GM21390 (cell line): ENCODE measurements at regions not wholly inside any gene's neighbourhood (a gene's known extent, or its start where the extent isn't known, plus 50 kb on each side); places are given as distances from the start of the nearest gene placed in this dataset.
"Not testable (repeated sequence)": the region's sequence is repeated elsewhere in the genome, so short reads cannot be mapped to it uniquely, and the experiment has no call there.

ENCODE experiments used
- ATAC-seq: cut with Tn5 transposase; IDR thresholded peaks from one replicate; pipeline ENCODE4 v1.9.1; 2021; ENCODE audit not compliant: unreplicated experiment

- ATAC-seq = no peak
These were observed 1154.5 kb upstream of the CHAC2 start for GRCh38 chr2:52613064-52613463.

DNA sequence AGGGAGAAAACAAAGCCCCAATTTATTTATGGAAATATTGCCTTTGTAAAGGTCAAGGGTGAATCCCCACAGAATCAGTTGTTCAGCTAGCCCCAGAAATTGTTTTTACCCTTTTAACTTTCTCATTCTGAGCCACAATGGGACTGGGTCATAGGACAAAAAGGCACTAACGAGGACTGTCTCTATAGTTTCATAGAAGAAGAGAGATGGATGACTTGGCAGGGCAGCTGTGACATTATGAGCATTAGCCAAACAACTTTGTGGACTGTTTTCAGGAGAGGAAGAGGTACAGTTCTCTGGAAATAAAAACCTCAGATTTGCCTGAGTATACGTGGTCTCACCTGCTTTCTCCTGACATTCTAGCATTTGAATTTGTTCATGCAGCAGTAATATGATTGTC is 1155.8 kb upstream of the CHAC2 start:
- ATAC-seq = no peak

DNA sequence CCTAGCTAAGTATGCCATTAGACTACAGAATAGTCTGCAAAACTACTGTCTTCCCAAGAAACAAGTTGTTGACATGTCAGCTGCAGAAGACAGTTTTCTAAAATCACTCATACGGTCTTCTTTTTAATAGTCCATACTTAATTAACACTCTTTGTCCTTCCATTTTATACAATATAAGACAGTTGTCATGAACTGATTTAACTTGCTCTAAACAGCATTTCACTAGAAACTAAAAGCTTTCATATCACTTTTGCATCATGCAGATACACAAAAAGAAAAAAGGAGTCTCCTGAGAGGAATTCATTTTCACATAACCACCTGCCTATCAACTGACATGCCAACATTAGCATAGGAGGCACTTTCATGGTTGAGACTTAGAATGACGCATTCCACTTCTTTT is 1159.6 kb upstream of the CHAC2 start:
- ATAC-seq = no peak

GRCh38 chr2:52597346-52597745 is 1170.3 kb upstream of the CHAC2 start:
- no peak for ATAC-seq

DNA sequence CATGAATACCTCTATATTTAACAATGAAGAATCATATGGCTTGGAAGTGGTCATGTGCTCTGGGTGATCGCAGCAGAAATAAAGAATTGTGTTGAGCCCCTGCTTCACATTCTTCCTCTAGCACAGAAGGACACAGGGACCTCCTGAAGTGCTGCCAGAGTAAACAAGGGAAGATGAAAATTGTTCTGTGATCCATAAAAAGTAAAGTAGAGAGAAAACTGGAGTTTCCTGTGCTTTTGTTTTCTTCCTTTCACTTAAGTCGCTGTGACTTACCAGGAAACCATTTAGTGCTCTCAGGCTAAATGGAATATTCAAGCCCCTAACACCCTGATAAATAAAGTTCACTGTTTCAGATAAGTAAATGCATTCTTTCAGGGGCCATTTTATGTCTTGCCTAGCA is 1173.6 kb upstream of the CHAC2 start:
- no peak for ATAC-seq

DNA sequence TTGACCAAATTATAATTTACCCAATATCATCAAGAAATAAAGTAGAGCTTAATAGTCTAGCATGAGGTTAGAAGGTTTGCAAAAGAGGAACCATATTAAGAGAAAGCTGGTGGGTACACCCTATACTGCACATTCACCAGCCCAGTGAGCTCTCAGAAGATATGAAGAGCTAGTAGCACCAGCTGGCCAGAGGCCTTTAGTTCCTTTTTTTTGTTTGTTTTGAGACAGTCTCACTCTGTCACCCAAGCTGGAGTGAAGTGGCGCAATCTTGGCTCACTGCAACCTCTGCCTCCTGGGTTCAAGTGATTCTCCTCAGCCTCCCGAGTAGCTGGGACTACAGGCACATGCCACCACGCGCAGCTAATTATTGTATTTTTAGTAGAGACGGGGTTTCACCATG is 1183.5 kb upstream of the CHAC2 start:
- not testable (repeated sequence) for ATAC-seq

GRCh38 chr2:52572469-52572894 is 1195.1 kb upstream of the CHAC2 start:
- ATAC-seq = no peak

DNA sequence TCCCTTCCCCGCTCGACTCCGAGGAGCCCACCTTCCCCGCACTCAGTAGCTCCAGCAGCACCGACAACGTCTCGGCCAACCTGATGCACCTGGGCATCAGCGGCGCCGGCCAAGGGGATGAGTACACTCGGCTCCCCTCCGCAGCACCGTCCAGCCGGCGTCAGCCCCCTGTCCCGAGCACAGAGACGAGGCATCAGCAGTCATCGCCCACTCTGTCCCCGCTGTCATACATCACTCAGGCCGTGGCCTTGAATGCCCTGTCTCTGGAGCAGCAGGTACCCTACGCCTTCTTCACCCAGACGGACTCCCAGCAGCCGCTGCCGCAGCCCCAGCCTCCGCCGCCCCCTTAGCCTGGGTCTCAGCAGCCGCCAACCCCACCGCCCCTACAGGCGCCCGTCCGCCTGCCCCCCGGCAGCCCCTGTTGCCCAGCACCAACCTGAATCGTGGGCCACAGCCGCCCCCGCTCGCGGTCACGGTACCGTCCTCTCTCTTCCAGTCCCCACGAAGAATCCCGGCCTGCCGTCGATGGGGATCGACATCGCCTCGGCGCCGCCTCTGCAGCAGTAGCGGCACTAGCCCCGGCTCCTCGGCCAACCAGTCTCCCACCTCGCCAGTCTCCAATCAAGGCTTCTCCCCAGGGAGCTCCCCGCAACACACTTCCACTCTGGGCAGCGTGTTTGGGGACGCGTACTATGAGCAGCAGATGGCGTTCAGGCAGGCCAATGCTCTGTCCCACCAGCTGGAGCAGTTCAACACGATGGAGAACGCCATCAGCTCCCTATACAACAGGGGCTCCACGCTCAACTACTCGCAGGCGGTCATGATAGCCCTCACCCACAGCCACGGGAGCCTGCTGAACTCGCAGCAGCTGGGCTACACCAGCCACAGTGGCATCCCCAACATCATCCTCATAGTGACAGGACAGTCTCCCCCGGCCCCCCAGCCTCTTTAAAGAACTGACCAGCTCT is 1195.9 kb upstream of the CHAC2 start:
- ATAC-seq = no peak

- ATAC-seq = no peak
These were observed 1196.9 kb upstream of the CHAC2 start for GRCh38 chr2:52570716-52571115.

DNA sequence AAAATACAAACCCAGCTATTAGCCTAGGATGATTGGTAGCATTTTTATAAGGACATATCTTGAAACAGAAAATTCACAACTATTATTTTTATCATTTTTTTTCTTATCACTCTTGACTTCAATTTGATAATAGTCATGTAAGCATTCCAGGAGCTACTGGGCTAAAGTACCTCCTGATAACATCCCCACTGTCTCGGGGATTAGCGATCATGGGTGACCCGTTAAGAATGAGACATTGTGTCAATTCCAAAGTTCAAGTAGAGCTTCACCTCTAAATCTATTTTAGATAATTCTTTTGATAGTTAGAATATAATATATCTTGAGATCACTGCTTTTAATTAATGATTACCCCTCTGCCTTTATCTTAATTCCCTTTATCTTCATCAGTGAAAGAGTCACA is 1204.5 kb upstream of the CHAC2 start:
- no peak for ATAC-seq

- no peak for ATAC-seq
These were observed 1209.3 kb upstream of the CHAC2 start for GRCh38 chr2:52558265-52558664.

- ATAC-seq = no peak
These were observed 1225.3 kb upstream of the CHAC2 start for GRCh38 chr2:52542297-52542696.

GRCh38 chr2:52539026-52539970 is 1228.3 kb upstream of the CHAC2 start:
- ATAC-seq = no peak

- no peak for ATAC-seq
These were observed 1230.0 kb upstream of the CHAC2 start for GRCh38 chr2:52537588-52537987.

- no peak for ATAC-seq
These were observed 1230.6 kb upstream of the CHAC2 start for GRCh38 chr2:52536929-52537460.

DNA sequence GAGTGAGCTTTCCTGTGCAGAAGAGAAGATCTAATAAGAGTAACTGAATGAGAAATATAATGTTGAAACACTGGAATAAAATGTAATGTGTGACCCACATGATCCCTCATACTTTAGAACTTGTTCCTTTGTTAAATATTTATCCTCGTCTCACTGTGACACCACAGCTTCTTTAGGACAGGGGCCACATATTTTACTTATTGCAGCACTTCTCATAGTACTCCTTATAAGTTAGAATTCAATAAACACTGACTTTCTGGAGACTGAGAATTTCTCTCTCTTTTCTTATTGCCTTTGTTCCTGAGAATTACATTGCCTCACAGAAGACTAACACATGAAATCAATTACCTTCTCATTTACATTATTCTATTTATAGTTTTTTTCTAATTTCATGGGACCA is 1234.6 kb upstream of the CHAC2 start:
- no peak for ATAC-seq

GRCh38 chr2:52526735-52527134 is 1240.9 kb upstream of the CHAC2 start:
- no peak for ATAC-seq

- no peak for ATAC-seq
These were observed 1247.0 kb upstream of the CHAC2 start for GRCh38 chr2:52520644-52521043.

DNA sequence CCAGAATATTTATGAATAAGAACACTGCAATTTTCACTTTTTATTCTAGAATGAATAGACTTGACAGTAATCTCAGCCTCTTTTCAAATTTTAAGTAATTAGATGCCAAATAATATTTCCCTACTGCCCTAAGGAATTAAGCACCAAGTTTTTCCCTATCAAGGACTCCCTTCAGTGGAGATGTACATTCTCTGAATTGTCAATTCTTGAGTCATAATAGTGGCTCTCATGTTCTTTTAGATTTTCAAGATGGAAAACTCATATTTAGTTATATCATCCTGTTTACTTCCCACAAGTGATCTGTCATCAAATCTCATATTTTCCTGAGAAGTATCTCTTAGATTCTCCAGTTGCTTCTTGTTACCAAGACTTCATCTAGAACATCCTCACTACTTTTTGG is 1248.9 kb upstream of the CHAC2 start:
- ATAC-seq = no peak

GRCh38 chr2:52512760-52513159 is 1254.8 kb upstream of the CHAC2 start:
- no peak for ATAC-seq

DNA sequence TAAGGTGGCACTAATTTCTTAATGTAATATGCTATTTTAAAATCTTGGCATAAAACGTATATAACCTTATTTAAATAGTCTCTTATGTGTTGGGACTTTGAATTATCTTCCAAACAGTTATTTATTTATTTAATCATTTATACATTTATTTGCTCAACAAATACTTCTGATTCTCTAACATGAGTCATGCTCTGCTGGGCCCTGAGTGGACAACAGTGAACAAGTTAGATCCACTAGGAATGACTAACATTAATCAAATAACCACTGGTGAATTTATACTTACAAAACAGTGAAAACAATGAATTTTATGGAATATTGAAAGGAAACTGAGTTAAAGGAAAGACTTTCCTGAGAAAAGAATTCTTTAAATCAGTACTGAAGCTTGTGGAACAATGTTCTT is 1257.2 kb upstream of the CHAC2 start:
- ATAC-seq = no peak
